ENCODE measurements at regions not wholly inside any gene's neighbourhood (a gene's known extent, or its start where the extent isn't known, plus 50 kb on each side); places are given as distances from the start of the nearest gene placed in this dataset.

GRCh38 chr18:42654556-42654955, 460.9 kb downstream of the RIT2 start:
- ATAC-seq (ENCODE audit: low FRiP score) (no peak), DNase-seq (ENCODE audit: low spot score) (no peak)
- TF ChIP-seq CTCF (IDR thresholded peaks at IDR 0.05) = no peak

- TF ChIP-seq CTCF (IDR thresholded peaks at IDR 0.05) = no peak
- ATAC-seq (ENCODE audit: low FRiP score) = no peak
- no peak for DNase-seq (ENCODE audit: low spot score)
These were observed 457.9 kb downstream of the RIT2 start for GRCh38 chr18:42657551-42657950.

GRCh38 chr18:42658171-42658570, 457.3 kb downstream of the RIT2 start:
- ATAC-seq (ENCODE audit: low FRiP score) (no peak), DNase-seq (ENCODE audit: low spot score) (no peak)
- TF ChIP-seq CTCF (IDR thresholded peaks at IDR 0.05) = no peak

GRCh38 chr18:42659187-42659586, 456.3 kb downstream of the RIT2 start:
- ATAC-seq (ENCODE audit: low FRiP score) (no peak), DNase-seq (ENCODE audit: low spot score) (no peak)
- no peak for TF ChIP-seq CTCF (IDR thresholded peaks at IDR 0.05)

GRCh38 chr18:42670860-42671259, 444.6 kb downstream of the RIT2 start:
- DNase-seq (ENCODE audit: low spot score) (no peak), ATAC-seq (ENCODE audit: low FRiP score) (no peak)
- no peak for TF ChIP-seq CTCF (IDR thresholded peaks at IDR 0.05)

GRCh38 chr18:42675810-42676209, 439.7 kb downstream of the RIT2 start:
- no peak for ATAC-seq (ENCODE audit: low FRiP score)
- no peak for DNase-seq (ENCODE audit: low spot score)
- TF ChIP-seq CTCF (IDR thresholded peaks at IDR 0.05) = no peak

GRCh38 chr18:42683094-42683493, 432.4 kb downstream of the RIT2 start:
- ATAC-seq (ENCODE audit: low FRiP score) (no peak), DNase-seq (ENCODE audit: low spot score) (no peak)
- no peak for TF ChIP-seq CTCF (IDR thresholded peaks at IDR 0.05)

Measured in omental fat pad (tissue), 3 donors.